CD14-positive monocyte (primary cell): ENCODE measurements at regions not wholly inside any gene's neighbourhood (a gene's known extent, or its start where the extent isn't known, plus 50 kb on each side); places are given as distances from the start of the nearest gene placed in this dataset.

Experiments
- DNase-seq, 3 donors: peaks; one replicate each; pipeline ENCODE4 v3.0.0-alpha.2; 2011 to 2022
- H2AFZ ChIP-seq: 2 replicates; pipeline ENCODE4 v1.6.0; 2012; ENCODE audit warnings: mild to moderate bottlenecking, low read depth, low read length, inconsistent platforms; ENCODE audit not compliant: insufficient read depth, poor library complexity, severe bottlenecking
- H3K27ac ChIP-seq, 2 donors: 1 replicate in 1 of 2; 2 replicates in 1 of 2; pipeline ENCODE4 v1.5.1; 2012 to 2013; ENCODE audit warnings: low read length in 2 of 2, control low read depth in 1 of 2, inconsistent platforms in 1 of 2, low read depth in 1 of 2, mild to moderate bottlenecking in 1 of 2
- H3K27me3 ChIP-seq, 2 donors: one replicate each; pipeline versions ENCODE4 v1.6.0 to v1.6.1; 2011 to 2013; ENCODE audit warnings: low read length in 2 of 2; ENCODE audit not compliant: control insufficient read depth in 2 of 2, insufficient read depth in 2 of 2
- H3K36me3 ChIP-seq, 2 donors: replicated peaks in 1 of 2; 1 replicate in 1 of 2; 2 replicates in 1 of 2; pipeline versions ENCODE4 v1.5.1 to v1.6.1; 2012 to 2013; ENCODE audit warnings: low read length in 2 of 2, control low read depth in 1 of 2, inconsistent platforms in 1 of 2, mild to moderate bottlenecking in 1 of 2; ENCODE audit not compliant: insufficient read depth in 2 of 2, control insufficient read depth in 1 of 2
- H3K4me1 ChIP-seq, 2 donors: 1 replicate in 1 of 2; 2 replicates in 1 of 2; pipeline versions ENCODE4 v1.5.1 to v1.6.1; 2012 to 2013; ENCODE audit warnings: low read length in 2 of 2, control low read depth in 1 of 2, inconsistent platforms in 1 of 2, mild to moderate bottlenecking in 1 of 2, moderate library complexity in 1 of 2; ENCODE audit not compliant: insufficient read depth in 2 of 2, control insufficient read depth in 1 of 2
- H3K4me2 ChIP-seq: replicated peaks from 2 replicates; pipeline ENCODE3; 2012; ENCODE audit warnings: low read length, moderate library complexity, mild to moderate bottlenecking; ENCODE audit not compliant: poor library complexity, severe bottlenecking; ENCODE audit errors: extremely low read depth
- H3K4me3 ChIP-seq, 3 experiments: fragments of 200-600 bp in 1 of 3; sonication (generic) in 1 of 3; replicated peaks in 1 of 3; 1 replicate in 2 of 3; 2 replicates in 1 of 3; pipeline ENCODE4 v1.5.1; 2011 to 2013; ENCODE audit warnings: low read length in 3 of 3, mild to moderate bottlenecking in 3 of 3, control low read depth in 2 of 3, low read depth in 2 of 3, inconsistent platforms in 1 of 3, moderate library complexity in 1 of 3
- H3K79me2 ChIP-seq: 2 replicates; pipeline ENCODE4 v1.6.0; 2012; ENCODE audit warnings: mild to moderate bottlenecking, control low read depth, inconsistent platforms, low read length, moderate library complexity; ENCODE audit not compliant: insufficient read depth
- H3K9ac ChIP-seq: 2 replicates; pipeline ENCODE4 v1.6.0; 2017; ENCODE audit warnings: low read length, mild to moderate bottlenecking; ENCODE audit not compliant: insufficient read depth, poor library complexity, severe bottlenecking
- H3K9me3 ChIP-seq, 2 donors: replicated peaks in 1 of 2; 1 replicate in 1 of 2; 2 replicates in 1 of 2; pipeline versions ENCODE4 v1.5.1 to v1.6.1; 2012 to 2013; ENCODE audit warnings: low read length in 2 of 2, control low read depth in 1 of 2; ENCODE audit not compliant: control insufficient read depth in 1 of 2, insufficient read depth in 1 of 2
- H4K20me1 ChIP-seq: 2 replicates; pipeline ENCODE4 v1.6.0; 2012; ENCODE audit warnings: mild to moderate bottlenecking, low read length, control low read depth, moderate library complexity; ENCODE audit not compliant: insufficient read depth
- H3K27ac Mint-ChIP-seq, 7 donors: one replicate each; pipeline ENCODE4 v1.8.0; 2020; ENCODE audit warnings: mild to moderate bottlenecking in 7 of 7, mixed read lengths in 7 of 7, moderate library complexity in 6 of 7, inconsistent platforms in 2 of 7
- H3K27me3 Mint-ChIP-seq, 3 donors: one replicate each; pipeline ENCODE4 v1.8.0; 2021 to 2022; ENCODE audit warnings: low read depth in 3 of 3, mild to moderate bottlenecking in 3 of 3, mixed read lengths in 3 of 3, moderate library complexity in 3 of 3, inconsistent platforms in 1 of 3
- H3K36me3 Mint-ChIP-seq, 2 donors: one replicate each; pipeline ENCODE4 v1.8.0; 2020; ENCODE audit warnings: mixed read lengths in 2 of 2, inconsistent platforms in 1 of 2, mild to moderate bottlenecking in 1 of 2
- H3K4me1 Mint-ChIP-seq: one replicate; pipeline ENCODE4 v1.8.0; 2020; ENCODE audit warnings: mild to moderate bottlenecking, mixed read lengths
- H3K4me3 Mint-ChIP-seq, 2 donors: one replicate each; pipeline ENCODE4 v1.8.0; 2020; ENCODE audit warnings: mild to moderate bottlenecking in 2 of 2, mixed read lengths in 2 of 2, moderate library complexity in 1 of 2
- H3K9me3 Mint-ChIP-seq, 7 donors: one replicate each; pipeline ENCODE4 v1.8.0; 2020 to 2022; ENCODE audit warnings: mixed read lengths in 7 of 7, mild to moderate bottlenecking in 6 of 7, moderate library complexity in 6 of 7, inconsistent platforms in 2 of 7
- CTCF ChIP-seq: fragments of 200-600 bp; IDR thresholded peaks from one replicate; pipeline ENCODE4 v1.8.0; 2022; ENCODE audit warnings: antibody characterized with exemption, mild to moderate bottlenecking
- WGBS: methylation state at CpG from one replicate; pipeline ENCODE4 v1.1.5; 2013; ENCODE audit warnings: missing lambda C conversion rate; ENCODE audit not compliant: insufficient coverage; 5-methylcytosine and 5-hydroxymethylcytosine counted together
- intact Hi-C, 2 donors: fragments of 100-400 bp; cut with micrococcal nuclease; formaldehyde crosslinking; loops; one replicate each; pipeline versions ENCODE4 v1.15.0 to v1.15.1; 2023

- no peaks in the 10 kb centered on the region for H3K79me2 ChIP-seq
These were observed 770.0 kb upstream of the ZEB2 start for GRCh38 chr2:145289946-145290345.

GRCh38 chr2:145288650-145289496 lies 769.0 kb upstream of the ZEB2 start:
- no peaks in the 10 kb centered on the region for H3K4me1 ChIP-seq
- intact Hi-C loops, result no loop called here
- no peak overlapping the region for H3K27ac ChIP-seq
- H2AFZ ChIP-seq, result no peak overlapping the region
- 100% methylated on average over 1 of the region's 3 CpGs for WGBS
- DNase-seq, result no peak
- no peaks in the 10 kb centered on the region for H3K36me3 ChIP-seq
- H3K4me1 Mint-ChIP-seq, result no peaks in the 10 kb centered on the region
- H3K9me3 ChIP-seq, result no peaks in the 10 kb centered on the region
- no peak overlapping the region for H3K4me3 ChIP-seq
- peaks cover 0 to 7% (median 0%) of the 10 kb centered on the region in 7 donors for H3K9me3 Mint-ChIP-seq
- H3K27me3 Mint-ChIP-seq, result peaks cover 2 to 20% (median 7%) of the 10 kb centered on the region in 3 donors
- no peak overlapping the region for H3K4me2 ChIP-seq
- TF ChIP-seq CTCF, result no peak
- H3K27me3 ChIP-seq, result peaks cover 9 to 10% of the 10 kb centered on the region in 2 donors
- no peak overlapping the region for H3K4me3 Mint-ChIP-seq
- H3K79me2 ChIP-seq, result no peaks in the 10 kb centered on the region
- no peak overlapping the region for H3K9ac ChIP-seq
- no peaks in the 10 kb centered on the region for H4K20me1 ChIP-seq
- H3K36me3 Mint-ChIP-seq, result no peaks in the 10 kb centered on the region
- H3K27ac Mint-ChIP-seq, result no peak overlapping the region

More at GRCh38 chr2:145289946-145290345, 770.0 kb upstream of the ZEB2 start:
- no peaks in the 10 kb centered on the region for H3K4me1 Mint-ChIP-seq
- DNase-seq, result no peak
- no peak overlapping the region for H3K27ac Mint-ChIP-seq
- H3K4me3 Mint-ChIP-seq, result no peak overlapping the region
- Histone ChIP-seq H3K4me3 (no peak overlapping the region), H3K36me3 (no peaks in the 10 kb centered on the region), H3K9me3 (no peaks in the 10 kb centered on the region), H3K27me3 (peaks cover 9 to 10% of the 10 kb centered on the region in 2 donors), H3K27ac (no peak overlapping the region), H3K9ac (no peak overlapping the region), H2AFZ (no peak overlapping the region), H3K4me2 (no peak overlapping the region), H4K20me1 (no peaks in the 10 kb centered on the region), H3K4me1 (no peaks in the 10 kb centered on the region)
- intact Hi-C loops, result no loop called here
- TF ChIP-seq CTCF, result no peak
- peaks cover 0 to 7% (median 0%) of the 10 kb centered on the region in 7 donors for H3K9me3 Mint-ChIP-seq
- H3K27me3 Mint-ChIP-seq, result peaks cover 2 to 20% (median 7%) of the 10 kb centered on the region in 3 donors
- 100% methylated on average over 2 of the region's 4 CpGs for WGBS
- no peaks in the 10 kb centered on the region for H3K36me3 Mint-ChIP-seq
